Stimulated activated CD8-positive, alpha-beta memory T cell treated with anti-CD3 and anti-CD28 coated beads, Interleukin-4, amount 100 ng/mL, for 1 hour (primary cell): ENCODE measurements at regions not wholly inside any gene's neighbourhood (a gene's known extent, or its start where the extent isn't known, plus 50 kb on each side); places are given as distances from the start of the nearest gene placed in this dataset.

Experiments used
- DNase-seq, 2 donors: peaks; one replicate each; pipeline ENCODE4 v3.0.0-alpha.2; 2020; ENCODE audit warnings: low read depth in 2 of 2, low spot score in 1 of 2

DNA sequence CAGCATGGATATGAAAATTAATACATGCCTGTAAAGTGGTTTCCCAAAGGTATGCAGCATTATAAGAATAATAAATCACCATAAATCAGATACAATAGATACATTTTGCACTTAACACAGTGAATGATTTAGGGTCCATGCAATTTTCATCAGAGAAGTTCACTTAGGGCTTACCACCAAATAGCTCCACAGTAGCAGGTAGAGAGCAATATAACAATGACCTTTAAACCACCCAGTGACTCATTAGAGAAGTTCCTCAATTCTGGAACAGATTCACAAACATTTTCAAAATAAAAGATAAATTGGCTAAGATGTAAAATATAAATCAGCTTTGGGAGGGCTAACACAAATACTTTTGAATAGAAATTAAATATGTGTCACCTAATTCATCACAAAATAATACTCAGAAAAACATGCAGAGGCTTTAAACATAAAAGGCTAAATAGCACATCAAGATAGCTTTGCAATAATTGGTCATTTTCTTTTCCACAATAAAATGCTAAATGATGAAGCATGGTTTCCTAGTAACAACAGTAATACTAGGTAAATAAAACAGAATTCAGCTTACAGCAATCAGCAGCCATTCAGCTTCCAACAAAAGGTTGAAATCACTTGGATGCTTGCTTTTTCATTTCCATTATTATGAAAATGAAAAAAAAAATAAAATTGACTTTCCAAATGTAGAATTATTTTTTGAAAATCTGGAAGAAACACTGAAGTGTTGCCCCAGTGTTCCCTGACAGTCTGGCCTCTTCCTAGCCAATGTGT is 84.3 kb upstream of the NBEA start:
- no peak for DNase-seq

- no peak for DNase-seq
Measured at GRCh38 chr13:34862311-34862710, 79.8 kb upstream of the NBEA start.

GRCh38 chr13:34862716-34863115 is 79.4 kb upstream of the NBEA start:
- no peak for DNase-seq

DNA sequence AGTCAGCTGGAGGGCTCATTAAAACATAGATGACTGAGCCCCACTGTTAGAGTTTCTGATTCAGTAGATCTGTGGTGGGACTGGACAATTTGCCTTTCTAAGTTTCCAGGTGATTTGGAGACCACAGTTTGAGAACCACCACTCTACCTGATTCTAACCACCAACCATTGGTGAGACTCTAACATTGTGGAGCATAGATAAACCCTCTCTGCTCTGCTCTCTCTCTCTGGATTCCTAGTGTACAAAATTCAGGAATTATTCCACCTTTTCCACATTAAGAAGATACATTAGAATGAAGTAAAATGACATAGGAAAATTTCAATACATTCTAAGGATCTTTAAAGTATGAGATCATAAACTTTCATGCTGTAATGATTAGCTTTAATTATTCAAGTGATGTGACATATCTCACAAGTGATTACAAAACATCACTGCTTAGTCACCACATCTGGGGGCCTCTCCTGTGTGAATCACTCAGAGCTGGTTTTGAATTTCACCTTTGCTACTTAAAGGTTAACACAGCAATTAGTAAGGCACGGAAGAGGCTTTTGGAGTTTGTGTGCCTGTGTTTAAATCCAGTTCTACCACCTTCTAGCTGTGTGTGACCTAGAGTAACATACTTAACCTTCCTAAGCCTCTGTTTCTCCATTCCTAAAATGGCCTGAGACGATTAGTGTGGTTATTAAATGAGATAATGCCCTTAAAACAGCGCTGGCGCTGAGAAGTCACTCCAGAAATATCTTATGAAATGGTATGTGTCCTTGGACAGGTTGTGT is 78.5 kb upstream of the NBEA start:
- no peak for DNase-seq

GRCh38 chr13:34864671-34865070 is 77.4 kb upstream of the NBEA start:
- DNase-seq: no peak

DNA sequence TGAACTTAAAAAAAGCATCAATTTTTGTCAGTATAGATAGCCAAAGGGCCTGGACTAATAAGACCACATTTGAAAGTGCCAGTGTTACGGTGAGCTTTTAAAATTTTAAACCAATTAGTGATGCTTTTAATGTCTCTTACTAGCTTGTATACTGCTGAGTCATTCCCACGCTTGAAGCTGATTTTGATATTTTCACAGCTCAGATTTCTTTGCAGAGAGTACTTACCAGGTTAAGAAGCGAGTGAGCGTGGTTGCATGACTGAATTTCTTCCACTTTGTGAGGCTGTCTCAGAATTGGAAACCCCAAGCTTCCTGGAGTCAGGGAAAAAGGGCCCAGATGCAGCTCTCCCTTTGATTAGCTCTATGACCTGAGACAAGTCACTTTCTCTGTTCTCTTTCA is 74.5 kb upstream of the NBEA start:
- no peak for DNase-seq

DNA sequence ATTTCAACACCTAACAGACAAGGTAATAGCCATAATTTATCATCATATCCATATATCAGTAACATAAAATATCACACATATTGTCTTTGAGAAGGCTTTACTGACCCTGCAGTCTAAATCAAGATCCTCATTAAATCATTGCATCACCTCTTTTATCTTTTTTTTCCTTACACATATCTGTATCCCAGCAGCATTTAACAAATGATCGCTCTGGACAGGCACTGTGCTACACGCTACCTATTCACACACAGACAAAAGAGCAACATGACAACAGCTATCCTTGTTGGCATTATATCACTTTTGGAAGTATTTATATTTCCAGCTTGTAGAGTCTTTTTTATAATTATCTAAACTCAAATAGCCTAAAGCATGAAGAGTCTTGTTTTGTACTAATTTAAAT is 73.3 kb upstream of the NBEA start:
- no peak for DNase-seq

- DNase-seq: no peak
Measured at GRCh38 chr13:34869696-34870095, 72.4 kb upstream of the NBEA start.

- no peak for DNase-seq
Measured at GRCh38 chr13:34878329-34878728, 63.7 kb upstream of the NBEA start.

GRCh38 chr13:34879851-34880250 is 62.2 kb upstream of the NBEA start:
- no peak for DNase-seq

DNA sequence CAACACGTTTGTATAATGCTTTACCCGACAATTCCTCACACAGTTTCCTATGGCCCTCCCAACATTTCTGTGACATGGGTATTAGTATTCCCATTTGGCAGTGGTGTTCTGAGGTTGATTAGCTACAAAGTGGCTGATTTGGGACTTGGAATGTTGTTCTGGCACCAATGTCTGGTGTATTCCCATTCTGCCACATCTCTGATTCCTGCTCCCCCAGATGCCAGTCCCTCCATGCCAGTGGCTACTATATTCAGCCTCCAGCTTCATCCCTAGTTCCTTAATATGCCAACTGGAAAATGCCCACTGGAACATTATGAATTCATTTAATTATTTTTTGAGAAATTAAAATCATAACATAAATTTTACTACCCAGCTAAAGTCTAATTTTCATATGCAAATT is 60.6 kb upstream of the NBEA start:
- no peak for DNase-seq

DNA sequence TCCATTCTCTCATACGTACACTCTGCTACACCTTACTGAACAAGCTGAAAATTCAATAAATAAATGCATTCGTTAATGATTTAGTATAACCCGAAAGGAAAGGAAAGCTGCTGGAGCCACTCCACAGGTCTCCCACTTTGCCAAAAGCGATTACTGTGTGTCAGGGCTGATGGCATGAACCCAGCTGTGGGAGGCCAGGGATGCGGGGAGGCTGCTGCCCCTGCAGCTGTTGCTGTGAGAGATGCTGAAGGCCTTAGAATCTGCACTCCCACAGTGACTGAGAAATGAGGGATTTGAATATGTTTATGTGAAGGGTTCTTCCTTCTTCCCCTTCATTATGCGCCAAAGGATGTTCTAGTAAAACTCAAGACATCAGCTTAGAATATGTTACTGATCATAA is 58.7 kb upstream of the NBEA start:
- DNase-seq: no peak

- no peak for DNase-seq
Measured at GRCh38 chr13:34884366-34884765, 57.7 kb upstream of the NBEA start.

DNA sequence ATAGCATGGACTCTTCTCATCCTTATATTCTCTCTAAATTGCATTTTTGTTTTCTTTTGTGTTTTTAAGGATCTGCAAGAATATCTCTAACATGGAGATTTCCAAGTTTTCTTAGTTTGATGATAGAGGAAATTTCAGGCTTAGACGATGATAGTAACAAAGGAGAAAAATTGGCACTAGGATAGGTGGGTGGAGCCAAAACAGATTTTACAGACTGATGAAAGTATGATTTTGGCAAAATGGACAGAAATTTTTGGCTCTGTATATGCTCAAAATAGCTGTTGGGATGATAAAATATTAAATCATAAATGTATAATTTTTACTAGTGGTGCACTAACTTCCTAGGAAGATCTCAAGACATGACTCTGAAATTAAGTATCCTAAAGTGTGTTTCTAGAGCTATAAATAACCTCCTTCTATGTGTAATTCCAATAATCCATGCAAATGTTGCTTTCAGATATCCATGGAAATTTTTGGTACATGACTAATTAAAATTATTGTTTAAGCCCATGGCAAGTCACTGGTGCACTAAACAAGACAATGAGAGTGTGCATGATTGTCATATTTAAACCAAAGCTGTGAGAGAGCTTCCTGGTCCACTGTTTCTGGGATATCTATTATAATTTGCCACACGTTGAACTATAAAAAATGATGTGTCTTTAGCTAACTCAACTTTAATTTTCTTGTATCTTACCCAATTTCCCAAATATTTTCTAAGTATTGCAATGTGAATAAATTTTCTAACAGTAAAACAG is 55.8 kb upstream of the NBEA start:
- DNase-seq: no peak

- no peak for DNase-seq
Measured at GRCh38 chr13:34886987-34887386, 55.1 kb upstream of the NBEA start.
